CD4-positive, alpha-beta memory T cell (primary cell): ENCODE measurements at regions not wholly inside any gene's neighbourhood (a gene's known extent, or its start where the extent isn't known, plus 50 kb on each side); places are given as distances from the start of the nearest gene placed in this dataset.
A peak's percentile ranks its signal among the peaks of the same experiment; 100 is the strongest.
"Not testable (repeated sequence)": the region's sequence is repeated elsewhere in the genome, so short reads cannot be mapped to it uniquely, and the experiment has no call there.

Experiments used
- CTCF ChIA-PET: fragments of 350-600 bp; sonication (Branson Sonifier 250); formaldehyde crosslinking; loops from one replicate; lab custom pipeline; 2021; ENCODE audit warnings: inconsistent platforms; ENCODE audit not compliant: partially characterized antibody; lab: Charles Lee
- POLR2A ChIA-PET: fragments of 350-600 bp; sonication (Branson Sonifier 250); formaldehyde crosslinking; loops from one replicate; lab custom pipeline; 2021; ENCODE audit not compliant: partially characterized antibody; lab: Charles Lee
- DNase-seq, 5 donors: peaks; one replicate each; pipeline versions ENCODE4 v3.0.0 to v3.0.0-alpha.2; 2020 to 2022; ENCODE audit warnings: mixed read lengths in 1 of 5
- H3K27ac ChIP-seq: one replicate; pipeline ENCODE4 v1.7.0; 2013; ENCODE audit warnings: low read depth, low read length
- H3K27me3 ChIP-seq: 2 replicates; pipeline ENCODE4 v1.7.0; 2013; ENCODE audit warnings: mild to moderate bottlenecking, low read length, moderate library complexity; ENCODE audit not compliant: insufficient read depth
- H3K36me3 ChIP-seq: 2 replicates; pipeline ENCODE4 v1.7.0; 2013; ENCODE audit warnings: mild to moderate bottlenecking, low read length, moderate library complexity; ENCODE audit not compliant: insufficient read depth
- H3K4me1 ChIP-seq: 2 replicates; pipeline ENCODE4 v1.7.0; 2013; ENCODE audit warnings: mild to moderate bottlenecking, low read length, moderate library complexity; ENCODE audit not compliant: insufficient read depth
- H3K4me3 ChIP-seq, 2 donors: one replicate each; pipeline ENCODE4 v1.7.0; 2013; ENCODE audit warnings: low read length in 2 of 2, mild to moderate bottlenecking in 1 of 2
- H3K9me3 ChIP-seq, 2 donors: one replicate each; pipeline ENCODE4 v1.7.0; 2013; ENCODE audit warnings: low read length in 2 of 2, control low read depth in 1 of 2; ENCODE audit not compliant: control insufficient read depth in 1 of 2
- H3K27ac Mint-ChIP-seq, 7 donors: one replicate each; pipeline ENCODE4 v1.8.0; 2020 to 2021; ENCODE audit warnings: mixed read lengths in 7 of 7, mild to moderate bottlenecking in 6 of 7, inconsistent platforms in 3 of 7, moderate library complexity in 3 of 7
- H3K27me3 Mint-ChIP-seq, 2 donors: one replicate each; pipeline ENCODE4 v1.8.0; 2020 to 2021; ENCODE audit warnings: mixed read lengths in 2 of 2
- H3K36me3 Mint-ChIP-seq, 2 donors: one replicate each; pipeline ENCODE4 v1.8.0; 2020 to 2021; ENCODE audit warnings: mixed read lengths in 2 of 2, inconsistent platforms in 1 of 2, mild to moderate bottlenecking in 1 of 2
- H3K4me1 Mint-ChIP-seq, 4 donors: one replicate each; pipeline ENCODE4 v1.8.0; 2020 to 2021; ENCODE audit warnings: mixed read lengths in 4 of 4, mild to moderate bottlenecking in 1 of 4
- H3K4me3 Mint-ChIP-seq, 8 donors: one replicate each; pipeline ENCODE4 v1.8.0; 2020 to 2021; ENCODE audit warnings: mixed read lengths in 8 of 8, mild to moderate bottlenecking in 7 of 8, moderate library complexity in 6 of 8, inconsistent platforms in 3 of 8
- H3K9me3 Mint-ChIP-seq, 8 donors: one replicate each; pipeline ENCODE4 v1.8.0; 2020 to 2021; ENCODE audit warnings: mixed read lengths in 8 of 8, mild to moderate bottlenecking in 5 of 8, inconsistent platforms in 3 of 8, moderate library complexity in 1 of 8
- intact Hi-C: fragments of 100-400 bp; cut with micrococcal nuclease; formaldehyde crosslinking; loops from one replicate; pipeline ENCODE4 v1.15.1; 2023

DNA sequence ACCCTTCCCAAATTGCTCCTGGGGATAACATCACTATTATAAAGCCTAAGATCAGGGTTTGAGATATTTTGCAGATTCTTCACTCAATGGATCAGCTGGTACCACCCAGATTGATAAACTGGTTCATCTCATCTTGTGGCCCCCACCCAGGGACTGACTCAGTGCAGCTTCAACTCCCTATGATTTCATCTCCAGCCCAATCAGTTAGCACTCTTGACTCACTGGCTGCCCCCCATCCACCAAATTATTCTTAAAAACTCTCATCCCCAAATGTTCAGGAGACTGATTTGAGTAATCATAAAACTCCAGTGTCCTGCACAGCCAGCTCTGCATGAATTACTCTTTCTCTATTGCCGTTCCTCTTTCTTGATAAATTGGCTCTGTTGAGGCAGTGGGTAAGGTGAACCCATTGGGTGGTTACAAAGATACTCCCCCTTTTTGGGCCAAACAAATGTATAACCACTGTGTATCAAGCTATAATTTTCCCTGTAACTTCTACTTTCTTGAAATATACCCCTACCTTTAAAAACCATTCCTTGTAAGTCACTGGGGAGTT lies 263.3 kb upstream of the IL12B start:
- Mint-ChIP-seq H3K36me3 (peaks cover 2 to 8% of the 10 kb centered on the region in 2 donors), H3K27me3 (peaks cover 5 to 8% of the 10 kb centered on the region in 2 donors), H3K9me3 (peaks cover 3 to 24% (median 16%) of the 10 kb centered on the region in 8 donors), H3K4me1 (no peaks in the 10 kb centered on the region), H3K4me3 (no peak overlapping the region), H3K27ac (no peak overlapping the region)
- DNase-seq = no peak
- Histone ChIP-seq H3K4me1 (no peaks in the 10 kb centered on the region), H3K9me3 (no peaks in the 10 kb centered on the region), H3K4me3 (no peak overlapping the region), H3K36me3 (no peaks in the 10 kb centered on the region), H3K27ac (no peak overlapping the region), H3K27me3 (no peaks in the 10 kb centered on the region)
- ChIA-PET CTCF (interaction anchor here (0.9 kb wide), 1 partner anchor 437 kb away, joined by 3 read pairs; no protein-coding TSS in a partner anchor), POLR2A (no interaction called here)
- intact Hi-C loops = no loop called here

DNA sequence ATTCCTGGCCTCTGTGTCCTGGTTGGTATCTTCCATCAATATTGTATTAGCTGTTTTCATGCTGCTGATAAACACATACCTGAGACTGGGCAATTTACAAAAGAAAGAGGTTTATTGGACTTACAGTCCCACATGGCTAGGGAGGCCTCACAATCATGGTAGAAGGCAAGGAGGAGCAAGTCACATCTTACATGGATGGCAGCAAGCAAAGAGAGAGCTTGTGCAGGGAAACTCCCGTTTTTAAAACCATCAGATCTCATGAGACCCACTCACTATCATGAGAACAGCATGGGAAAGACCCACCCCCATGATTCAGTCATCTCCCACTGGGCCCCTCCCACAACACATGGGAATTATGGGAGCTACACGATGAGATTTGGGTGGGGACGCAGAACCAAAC lies 265.3 kb upstream of the IL12B start:
- H3K27ac ChIP-seq, H3K4me3 ChIP-seq, H3K4me1 ChIP-seq, H3K36me3 Mint-ChIP-seq, intact Hi-C loops, H3K9me3 ChIP-seq, DNase-seq, H3K27me3 ChIP-seq, H3K4me3 Mint-ChIP-seq, H3K4me1 Mint-ChIP-seq, H3K27ac Mint-ChIP-seq, H3K36me3 ChIP-seq, H3K27me3 Mint-ChIP-seq, CTCF ChIA-PET, POLR2A ChIA-PET: not testable (repeated sequence)
- peaks cover 4 to 24% (median 18%) of the 10 kb centered on the region in 8 donors for H3K9me3 Mint-ChIP-seq

- intact Hi-C loops = no loop called here
- Mint-ChIP-seq H3K9me3 (peaks cover 11 to 27% (median 21%) of the 10 kb centered on the region in 8 donors), H3K36me3 (peaks cover 0 to 8% of the 10 kb centered on the region in 2 donors), H3K27ac (no peak overlapping the region), H3K4me3 (no peak overlapping the region), H3K4me1 (peaks cover 0 to 3% (median 2%) of the 10 kb centered on the region in 4 donors), H3K27me3 (peaks cover 7 to 10% of the 10 kb centered on the region in 2 donors)
- DNase-seq = peak in 1 of 5 donors; percentile 2
- ChIA-PET POLR2A (no interaction called here), CTCF (no interaction called here)
- Histone ChIP-seq H3K4me3 (no peak overlapping the region), H3K27ac (no peak overlapping the region), H3K4me1 (no peaks in the 10 kb centered on the region), H3K36me3 (no peaks in the 10 kb centered on the region), H3K27me3 (no peaks in the 10 kb centered on the region), H3K9me3 (no peaks in the 10 kb centered on the region)
Measured at GRCh38 chr5:159601216-159601615, 270.9 kb upstream of the IL12B start.

DNA sequence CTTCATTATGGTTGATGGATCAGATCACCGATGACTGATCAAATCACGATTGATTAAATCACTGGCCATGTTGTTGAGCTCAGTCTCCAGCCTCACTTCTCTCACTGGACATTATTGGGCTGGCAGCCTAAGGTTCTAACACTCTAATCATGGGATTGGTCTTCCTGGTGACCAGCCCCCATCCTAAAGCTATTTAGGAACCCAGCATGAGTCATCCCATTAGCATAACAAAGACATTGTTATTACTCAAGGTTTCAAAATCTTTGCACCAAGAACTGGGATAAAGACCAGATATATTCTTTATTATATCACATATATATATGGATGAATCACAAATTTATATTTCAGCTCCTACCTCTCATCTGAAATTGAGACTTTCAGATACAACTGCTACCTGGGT lies 272.1 kb upstream of the IL12B start:
- no peak overlapping the region for H3K27ac Mint-ChIP-seq
- intact Hi-C loops = no loop called here
- no peaks in the 10 kb centered on the region for H3K4me1 ChIP-seq
- no peak overlapping the region for H3K27ac ChIP-seq
- peaks cover 0 to 4% of the 10 kb centered on the region in 2 donors for H3K36me3 Mint-ChIP-seq
- H3K27me3 Mint-ChIP-seq = peaks cover 7 to 10% of the 10 kb centered on the region in 2 donors
- no peaks in the 10 kb centered on the region for H3K36me3 ChIP-seq
- H3K9me3 Mint-ChIP-seq = peaks cover 11 to 21% (median 18%) of the 10 kb centered on the region in 8 donors
- no peak overlapping the region for H3K4me3 ChIP-seq
- H3K27me3 ChIP-seq = no peaks in the 10 kb centered on the region
- DNase-seq = no peak
- peaks cover 0 to 3% (median 2%) of the 10 kb centered on the region in 4 donors for H3K4me1 Mint-ChIP-seq
- POLR2A ChIA-PET = no interaction called here
- H3K9me3 ChIP-seq = no peaks in the 10 kb centered on the region
- CTCF ChIA-PET = no interaction called here
- no peak overlapping the region for H3K4me3 Mint-ChIP-seq

- ChIA-PET POLR2A (no interaction called here), CTCF (interaction anchor here (1.6 kb wide), 1 partner anchor 17 kb away, joined by 3 read pairs; no protein-coding TSS in a partner anchor)
- Histone ChIP-seq H3K4me1 (no peaks in the 10 kb centered on the region), H3K27me3 (no peaks in the 10 kb centered on the region), H3K36me3 (no peaks in the 10 kb centered on the region), H3K27ac (no peak overlapping the region), H3K4me3 (no peak overlapping the region), H3K9me3 (no peaks in the 10 kb centered on the region)
- H3K4me3 Mint-ChIP-seq = no peak overlapping the region
- intact Hi-C loops = no loop called here
- H3K27ac Mint-ChIP-seq = no peak overlapping the region
- peaks cover 0 to 3% (median 2%) of the 10 kb centered on the region in 4 donors for H3K4me1 Mint-ChIP-seq
- H3K9me3 Mint-ChIP-seq = peaks cover 11 to 22% (median 16%) of the 10 kb centered on the region in 8 donors
- no peaks in the 10 kb centered on the region for H3K36me3 Mint-ChIP-seq
- DNase-seq = no peak
- peaks cover 0 to 8% of the 10 kb centered on the region in 2 donors for H3K27me3 Mint-ChIP-seq
Measured at GRCh38 chr5:159605585-159605984, 275.3 kb upstream of the IL12B start.

DNA sequence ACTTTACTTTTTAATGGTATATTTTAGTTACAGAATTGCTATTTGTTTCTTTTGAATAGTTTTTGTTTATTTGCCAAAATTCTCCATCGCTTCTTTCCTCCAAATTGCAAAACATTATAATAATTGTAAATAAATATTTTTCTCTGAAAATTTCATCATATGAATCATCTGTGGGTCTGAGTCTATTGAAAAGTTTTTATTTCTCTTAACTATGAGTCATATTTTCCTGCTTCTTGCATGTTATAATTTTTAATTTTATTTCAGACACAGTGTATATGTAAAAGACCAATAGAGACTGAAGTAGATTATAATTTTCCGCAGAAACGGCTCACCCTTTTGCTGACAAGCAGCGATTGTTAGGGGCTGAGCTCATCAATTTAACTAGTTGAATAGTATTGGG lies 279.1 kb upstream of the IL12B start:
- H3K9me3 Mint-ChIP-seq = peaks cover 0 to 4% (median 1%) of the 10 kb centered on the region in 8 donors
- intact Hi-C loops = no loop called here

DNA sequence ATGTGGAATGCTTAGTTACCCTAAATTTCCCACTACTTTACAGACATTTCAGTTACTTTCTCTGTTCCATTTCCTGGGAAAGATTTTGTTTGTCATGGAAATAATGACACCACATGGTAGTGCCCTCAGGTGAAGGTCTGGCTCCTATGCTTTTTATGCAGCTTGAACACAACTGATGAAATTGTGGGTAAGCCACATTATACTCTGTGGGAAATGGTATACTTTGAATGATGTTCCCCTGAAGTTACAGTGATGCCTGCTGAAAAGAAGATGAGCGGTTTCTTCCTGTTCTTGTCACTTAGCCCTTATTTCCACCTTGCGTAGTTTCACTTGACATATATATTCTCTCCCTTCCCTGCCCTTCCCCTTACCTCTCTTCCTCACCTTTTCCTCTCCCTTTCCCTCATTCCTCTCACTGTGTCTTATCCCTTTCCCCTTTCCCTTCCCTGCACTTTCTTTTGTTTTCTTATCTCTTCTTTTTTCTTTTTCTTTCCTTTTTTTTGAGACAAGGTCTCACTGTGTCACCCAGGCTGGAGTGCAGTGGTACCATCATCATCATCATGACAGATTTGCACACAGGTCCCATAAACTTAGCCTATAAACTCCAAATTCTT lies 280.8 kb upstream of the IL12B start:
- Mint-ChIP-seq H3K36me3 (no peaks in the 10 kb centered on the region), H3K27me3 (peaks cover 4 to 9% of the 10 kb centered on the region in 2 donors), H3K4me1 (no peaks in the 10 kb centered on the region), H3K9me3 (peaks cover 0 to 4% (median 1%) of the 10 kb centered on the region in 8 donors), H3K4me3 (no peak overlapping the region), H3K27ac (no peak overlapping the region)
- Histone ChIP-seq H3K27ac (no peak overlapping the region), H3K4me1 (no peaks in the 10 kb centered on the region), H3K36me3 (no peaks in the 10 kb centered on the region), H3K27me3 (no peaks in the 10 kb centered on the region), H3K9me3 (no peaks in the 10 kb centered on the region), H3K4me3 (no peak overlapping the region)
- ChIA-PET CTCF (no interaction called here), POLR2A (no interaction called here)
- no peak for DNase-seq
- intact Hi-C loops = no loop called here

More for the DNA sequence above, 279.1 kb upstream of the IL12B start:
- ChIA-PET POLR2A (no interaction called here), CTCF (no interaction called here)
- H3K4me3 Mint-ChIP-seq = no peak overlapping the region
- H3K27ac Mint-ChIP-seq = no peak overlapping the region
- peaks cover 4 to 9% of the 10 kb centered on the region in 2 donors for H3K27me3 Mint-ChIP-seq
- H3K27me3 ChIP-seq = no peaks in the 10 kb centered on the region
- DNase-seq = no peak
- no peaks in the 10 kb centered on the region for H3K4me1 ChIP-seq
- H3K36me3 ChIP-seq = no peaks in the 10 kb centered on the region
- no peak overlapping the region for H3K4me3 ChIP-seq
- no peaks in the 10 kb centered on the region for H3K36me3 Mint-ChIP-seq
- no peak overlapping the region for H3K27ac ChIP-seq
- no peaks in the 10 kb centered on the region for H3K9me3 ChIP-seq
- H3K4me1 Mint-ChIP-seq = no peaks in the 10 kb centered on the region
